ENCODE measurements at regions not wholly inside any gene's neighbourhood (a gene's known extent, or its start where the extent isn't known, plus 50 kb on each side); places are given as distances from the start of the nearest gene placed in this dataset.

DNA sequence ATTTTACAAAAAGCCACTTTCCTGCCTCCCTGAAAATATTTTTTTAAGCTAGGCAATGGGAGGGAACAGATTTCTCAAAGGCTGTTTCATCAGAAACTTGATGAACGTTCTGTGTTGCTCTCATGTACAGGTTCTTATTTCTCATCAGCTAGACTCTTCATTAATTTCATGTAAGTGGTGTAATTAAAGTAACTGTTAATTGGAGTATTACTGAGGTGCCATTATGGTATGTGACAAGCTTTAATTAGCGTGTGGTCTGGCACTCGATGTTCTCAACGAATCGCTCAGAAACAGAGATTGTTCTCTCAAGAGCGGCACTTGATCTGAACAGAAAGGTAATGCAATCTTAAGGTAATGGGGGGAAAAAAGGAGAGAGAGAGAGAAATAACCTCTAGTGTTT, 81.9 kb upstream of the MYCN start:
- H3K27ac ChIP-seq: no peak overlapping the region
- no peak overlapping the region for H3K4me3 ChIP-seq
- DNase-seq: no peak
- no peaks in the 10 kb centered on the region for H3K27me3 ChIP-seq
- intact Hi-C loops (cut with DNase I; ENCODE audit: low total_unique reads): no loop called here
- WGBS, 5 donors: 88 to 95% (median 90%) methylated on average over 6 of the region's 6 CpGs
- TF ChIP-seq, protein P1, sequence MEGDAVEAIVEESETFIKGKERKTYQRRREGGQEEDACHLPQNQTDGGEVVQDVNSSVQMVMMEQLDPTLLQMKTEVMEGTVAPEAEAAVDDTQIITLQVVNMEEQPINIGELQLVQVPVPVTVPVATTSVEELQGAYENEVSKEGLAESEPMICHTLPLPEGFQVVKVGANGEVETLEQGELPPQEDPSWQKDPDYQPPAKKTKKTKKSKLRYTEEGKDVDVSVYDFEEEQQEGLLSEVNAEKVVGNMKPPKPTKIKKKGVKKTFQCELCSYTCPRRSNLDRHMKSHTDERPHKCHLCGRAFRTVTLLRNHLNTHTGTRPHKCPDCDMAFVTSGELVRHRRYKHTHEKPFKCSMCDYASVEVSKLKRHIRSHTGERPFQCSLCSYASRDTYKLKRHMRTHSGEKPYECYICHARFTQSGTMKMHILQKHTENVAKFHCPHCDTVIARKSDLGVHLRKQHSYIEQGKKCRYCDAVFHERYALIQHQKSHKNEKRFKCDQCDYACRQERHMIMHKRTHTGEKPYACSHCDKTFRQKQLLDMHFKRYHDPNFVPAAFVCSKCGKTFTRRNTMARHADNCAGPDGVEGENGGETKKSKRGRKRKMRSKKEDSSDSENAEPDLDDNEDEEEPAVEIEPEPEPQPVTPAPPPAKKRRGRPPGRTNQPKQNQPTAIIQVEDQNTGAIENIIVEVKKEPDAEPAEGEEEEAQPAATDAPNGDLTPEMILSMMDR (IDR thresholded peaks at IDR 0.05): no peak
- TF ChIP-seq POLR2AphosphoS5 (IDR thresholded peaks at IDR 0.05) (no peak), POLR2A (IDR thresholded peaks at IDR 0.05) (no peak), EP300 (IDR thresholded peaks at IDR 0.05) (no peak)
- H3K4me1 ChIP-seq: no peaks in the 10 kb centered on the region
- H3K9me3 ChIP-seq: no peaks in the 10 kb centered on the region
- no peaks in the 10 kb centered on the region for H3K36me3 ChIP-seq

DNA sequence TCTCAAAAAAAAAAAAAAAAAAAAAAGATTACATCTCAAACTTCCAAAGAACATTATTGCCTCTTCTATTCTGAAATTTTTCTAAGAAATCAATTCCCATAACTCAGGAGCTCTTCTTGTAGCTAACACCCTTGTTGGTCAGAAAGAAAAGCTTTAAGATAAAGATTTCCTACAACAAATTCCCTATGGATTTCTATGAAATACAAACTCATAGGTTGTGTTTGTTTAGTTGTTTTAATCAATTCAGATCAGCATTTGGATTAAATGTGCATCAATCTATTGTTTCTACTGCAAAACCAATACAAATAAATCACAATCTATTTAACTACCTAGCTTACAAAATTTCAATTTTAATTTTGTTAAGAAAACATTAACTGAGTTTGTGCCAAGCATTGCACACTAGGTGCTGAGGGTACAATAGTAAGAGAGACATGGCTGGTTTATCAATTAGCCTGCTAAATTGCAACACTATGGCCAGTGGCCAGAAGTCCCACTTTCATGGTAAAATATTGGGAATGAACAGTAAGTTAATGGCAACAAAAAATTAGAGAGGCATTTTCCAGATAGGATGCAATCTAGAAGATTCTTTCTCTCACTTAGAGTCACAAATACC, 80.2 kb upstream of the MYCN start:
- H3K4me1 ChIP-seq: no peaks in the 10 kb centered on the region
- no peaks in the 10 kb centered on the region for H3K36me3 ChIP-seq
- intact Hi-C loops (cut with DNase I; ENCODE audit: low total_unique reads): no loop called here
- no peak overlapping the region for H3K27ac ChIP-seq
- no peak for DNase-seq
- H3K4me3 ChIP-seq: no peak overlapping the region
- TF ChIP-seq POLR2A (IDR thresholded peaks at IDR 0.05): no peak
- no peak for TF ChIP-seq EP300 (IDR thresholded peaks at IDR 0.05)
- TF ChIP-seq, protein P1 (IDR thresholded peaks at IDR 0.05): no peak
- TF ChIP-seq POLR2AphosphoS5 (IDR thresholded peaks at IDR 0.05): no peak
- H3K27me3 ChIP-seq: no peaks in the 10 kb centered on the region
- no peaks in the 10 kb centered on the region for H3K9me3 ChIP-seq

DNA sequence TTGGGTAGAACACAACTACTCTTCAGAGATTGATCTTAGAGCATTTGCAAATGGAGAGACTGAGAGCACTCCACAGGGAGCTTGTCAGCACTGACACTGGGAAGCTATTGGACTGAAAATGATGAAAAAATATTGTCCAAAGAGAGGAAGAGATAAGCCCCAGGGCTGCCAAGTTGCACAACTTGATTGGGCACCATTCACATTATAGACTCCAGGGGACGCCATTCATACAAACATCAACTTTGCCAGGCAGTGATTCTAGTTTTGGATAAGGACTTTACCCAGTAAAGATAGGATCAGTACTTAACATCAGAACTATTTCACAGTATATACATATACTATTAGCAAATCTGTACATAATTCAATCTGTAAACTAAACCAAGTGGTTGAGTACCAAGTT, 79.6 kb upstream of the MYCN start:
- WGBS, 5 donors: 39 to 80% (median 46%) methylated on average over 1 of the region's 1 CpG
- Histone ChIP-seq H3K27ac (no peak overlapping the region), H3K4me3 (no peak overlapping the region), H3K4me1 (no peaks in the 10 kb centered on the region), H3K36me3 (no peaks in the 10 kb centered on the region), H3K27me3 (no peaks in the 10 kb centered on the region), H3K9me3 (no peaks in the 10 kb centered on the region)
- intact Hi-C loops (cut with DNase I; ENCODE audit: low total_unique reads): no loop called here
- no peak for TF ChIP-seq POLR2AphosphoS5 (IDR thresholded peaks at IDR 0.05)
- no peak for DNase-seq

DNA sequence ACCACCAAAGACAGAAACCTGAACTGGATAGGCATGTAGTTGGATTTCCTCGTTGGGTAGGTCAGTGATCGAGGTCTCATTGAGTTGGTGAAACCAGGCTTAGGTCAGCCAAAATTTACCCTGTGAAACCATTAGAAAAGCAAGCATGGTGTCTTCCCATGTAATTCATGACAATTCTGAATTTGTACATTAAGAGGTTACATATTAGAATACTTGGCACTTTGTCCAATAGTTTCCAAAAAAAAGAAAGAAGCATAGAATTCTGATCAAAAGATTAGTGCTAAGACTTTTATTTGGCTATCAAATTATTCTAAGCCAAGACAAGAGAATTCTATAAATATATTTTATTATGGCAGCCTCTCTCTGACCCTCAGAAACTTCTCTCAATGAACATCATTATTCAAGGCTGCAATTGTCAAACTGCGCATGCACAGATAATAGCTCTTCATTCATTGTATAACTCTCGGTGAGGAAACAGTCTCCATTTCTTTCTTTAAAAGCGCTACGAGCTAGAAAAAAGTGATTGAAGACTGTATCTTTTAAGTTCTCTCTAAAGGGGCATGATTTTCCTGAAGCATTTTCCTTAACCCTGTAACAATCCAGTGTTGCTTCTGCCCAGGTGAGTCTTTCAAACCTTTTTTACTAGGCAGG, 79.1 kb upstream of the MYCN start:
- no peak for DNase-seq
- 84 to 87% (median 85%) methylated on average over 6 of the region's 6 CpGs for WGBS, 5 donors
- Histone ChIP-seq H3K4me3 (no peak overlapping the region), H3K36me3 (no peaks in the 10 kb centered on the region), H3K4me1 (no peaks in the 10 kb centered on the region), H3K27ac (no peak overlapping the region), H3K9me3 (no peaks in the 10 kb centered on the region), H3K27me3 (no peaks in the 10 kb centered on the region)
- intact Hi-C loops (cut with DNase I; ENCODE audit: low total_unique reads): no loop called here
- TF ChIP-seq EP300 (IDR thresholded peaks at IDR 0.05) (no peak), POLR2A (IDR thresholded peaks at IDR 0.05) (no peak), POLR2AphosphoS5 (IDR thresholded peaks at IDR 0.05) (no peak)
- TF ChIP-seq, protein P1 (IDR thresholded peaks at IDR 0.05): no peak

DNA sequence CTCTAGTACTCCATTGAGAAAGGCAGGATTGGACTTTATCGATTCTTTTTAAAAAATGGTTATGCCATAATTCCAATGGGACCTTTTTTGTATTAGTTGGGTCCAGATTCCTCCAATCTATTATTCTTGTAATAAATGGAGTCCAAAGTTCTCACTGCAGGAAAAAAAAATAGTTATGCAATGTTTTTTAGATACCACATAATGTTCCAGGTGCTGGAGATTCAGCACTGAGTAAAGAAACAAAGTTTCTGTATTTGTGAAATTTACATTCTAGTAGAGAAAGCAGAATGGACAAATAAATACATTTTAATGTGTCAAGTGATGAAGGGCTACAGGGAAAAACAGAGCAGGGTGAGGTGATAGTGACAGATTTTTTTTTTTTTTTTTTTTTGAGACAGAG, 78.5 kb upstream of the MYCN start:
- WGBS, 5 donors: 90 to 100% (median 96%) methylated on average over 1 of the region's 1 CpG

More for the DNA sequence above, 78.5 kb upstream of the MYCN start:
- H3K4me3 ChIP-seq: no peak overlapping the region
- no peak for DNase-seq
- no peaks in the 10 kb centered on the region for H3K9me3 ChIP-seq
- H3K4me1 ChIP-seq: no peaks in the 10 kb centered on the region
- H3K27ac ChIP-seq: no peak overlapping the region
- no peaks in the 10 kb centered on the region for H3K27me3 ChIP-seq
- H3K36me3 ChIP-seq: no peaks in the 10 kb centered on the region
- TF ChIP-seq, protein P1 (IDR thresholded peaks at IDR 0.05): no peak
- TF ChIP-seq POLR2AphosphoS5 (IDR thresholded peaks at IDR 0.05) (no peak), EP300 (IDR thresholded peaks at IDR 0.05) (no peak), POLR2A (IDR thresholded peaks at IDR 0.05) (no peak)
- intact Hi-C loops (cut with DNase I; ENCODE audit: low total_unique reads): no loop called here
